DND-41 (cell line): ENCODE measurements at regions not wholly inside any gene's neighbourhood (a gene's known extent, or its start where the extent isn't known, plus 50 kb on each side); places are given as distances from the start of the nearest gene placed in this dataset.

Experiments
- ATAC-seq: fragments of 200-7000 bp; cut with Tn5 transposase; 3 replicates; pipeline ENCODE4 v1.9.1; 2021; ENCODE audit warnings: low read depth; ENCODE audit not compliant: insufficient read depth
- DNase-seq: peaks from one replicate; pipeline ENCODE4 v3.0.0-alpha.2; 2020
- H2AFZ ChIP-seq: 2 replicates; pipeline ENCODE4 v1.6.0; 2012; ENCODE audit warnings: low read depth, low read length
- H3K27ac ChIP-seq: 2 replicates; pipeline ENCODE4 v1.5.1; 2012; ENCODE audit warnings: low read length, inconsistent platforms
- H3K27me3 ChIP-seq: fragments of 200-600 bp; sonication (generic); 2 replicates; pipeline ENCODE4 v1.6.0; 2012; ENCODE audit warnings: low read length, mild to moderate bottlenecking, inconsistent platforms; ENCODE audit not compliant: insufficient read depth, poor library complexity
- H3K36me3 ChIP-seq: 2 replicates; pipeline ENCODE4 v1.5.1; 2012; ENCODE audit warnings: low read length, inconsistent platforms; ENCODE audit not compliant: insufficient read depth
- H3K4me1 ChIP-seq: 2 replicates; pipeline ENCODE4 v1.5.1; 2012; ENCODE audit warnings: mild to moderate bottlenecking, low read length; ENCODE audit not compliant: insufficient read depth
- H3K4me2 ChIP-seq: 2 replicates; pipeline ENCODE4 v1.6.0; 2012; ENCODE audit warnings: mild to moderate bottlenecking, moderate library complexity, low read length, inconsistent platforms; ENCODE audit not compliant: insufficient read depth
- H3K4me3 ChIP-seq, 2 experiments: fragments of 200-600 bp in 1 of 2; shearing (Covaris generic) in 1 of 2; 2 replicates each; pipeline ENCODE4 v1.5.1; 2012 to 2016; ENCODE audit warnings: inconsistent platforms in 2 of 2, low read length in 2 of 2, mild to moderate bottlenecking in 2 of 2, low read depth in 1 of 2, moderate library complexity in 1 of 2
- H3K79me2 ChIP-seq: 2 replicates; pipeline ENCODE4 v1.6.0; 2012; ENCODE audit warnings: low read length, inconsistent platforms; ENCODE audit not compliant: insufficient read depth
- H3K9ac ChIP-seq: 2 replicates; pipeline ENCODE4 v1.6.0; 2012; ENCODE audit warnings: low read depth, mild to moderate bottlenecking, inconsistent platforms, low read length, moderate library complexity
- H3K9me3 ChIP-seq: 2 replicates; pipeline ENCODE4 v1.5.1; 2012; ENCODE audit warnings: low read length, moderate library complexity, mild to moderate bottlenecking, inconsistent platforms; ENCODE audit not compliant: insufficient read depth, severe bottlenecking
- H4K20me1 ChIP-seq: 2 replicates; pipeline ENCODE4 v1.6.0; 2012; ENCODE audit warnings: low read length; ENCODE audit not compliant: insufficient read depth
- CTCF ChIP-seq: IDR thresholded peaks from 2 replicates; pipeline ENCODE4 v1.5.1; 2012; ENCODE audit warnings: borderline replicate concordance, low read length, moderate library complexity, mild to moderate bottlenecking; ENCODE audit not compliant: poor library complexity, severe bottlenecking; ENCODE audit errors: extremely low read depth
- EZH2 ChIP-seq: IDR thresholded peaks from 3 replicates; pipeline ENCODE4 v1.6.1; 2012; ENCODE audit warnings: borderline replicate concordance, low read depth, mild to moderate bottlenecking, moderate library complexity, low read length, inconsistent platforms; ENCODE audit not compliant: severe bottlenecking

- no peaks in the 10 kb centered on the region for H3K79me2 ChIP-seq
- no peak overlapping the region for H3K9ac ChIP-seq
- H3K4me1 ChIP-seq: no peaks in the 10 kb centered on the region
- no peak overlapping the region for H3K4me2 ChIP-seq
- ATAC-seq (no peak), DNase-seq (no peak)
- no peaks in the 10 kb centered on the region for H3K9me3 ChIP-seq
- no peak overlapping the region for H3K27ac ChIP-seq
- no peaks in the 10 kb centered on the region for H4K20me1 ChIP-seq
- H3K27me3 ChIP-seq: no peaks in the 10 kb centered on the region
- TF ChIP-seq EZH2: no peak
- TF ChIP-seq CTCF: no peak
- no peaks in the 10 kb centered on the region for H3K36me3 ChIP-seq
- H2AFZ ChIP-seq: no peak overlapping the region
- H3K4me3 ChIP-seq: no peak overlapping the region
Observed at GRCh38 chr12:17348311-17348710, 741.7 kb downstream of the RERGL start.

- TF ChIP-seq CTCF: no peak
- no peak for TF ChIP-seq EZH2
- Histone ChIP-seq H3K27ac (no peak overlapping the region), H3K36me3 (no peaks in the 10 kb centered on the region), H3K27me3 (no peaks in the 10 kb centered on the region), H2AFZ (no peak overlapping the region), H4K20me1 (no peaks in the 10 kb centered on the region), H3K9me3 (no peaks in the 10 kb centered on the region), H3K79me2 (no peaks in the 10 kb centered on the region), H3K4me2 (no peak overlapping the region), H3K4me3 (no peak overlapping the region), H3K9ac (no peak overlapping the region), H3K4me1 (no peaks in the 10 kb centered on the region)
- ATAC-seq (no peak), DNase-seq (no peak)
Observed at GRCh38 chr12:17344649-17345048, 738.7 kb upstream of the LMO3 start.

GRCh38 chr12:17342381-17342961 is 736.5 kb upstream of the LMO3 start:
- H3K4me2 ChIP-seq: no peak overlapping the region
- H3K79me2 ChIP-seq: no peaks in the 10 kb centered on the region
- no peaks in the 10 kb centered on the region for H3K27me3 ChIP-seq
- no peak overlapping the region for H3K4me3 ChIP-seq
- no peaks in the 10 kb centered on the region for H3K36me3 ChIP-seq
- H3K9me3 ChIP-seq: no peaks in the 10 kb centered on the region
- no peaks in the 10 kb centered on the region for H3K4me1 ChIP-seq
- H4K20me1 ChIP-seq: no peaks in the 10 kb centered on the region
- TF ChIP-seq EZH2 (no peak), CTCF (no peak)
- ATAC-seq: no peak
- H3K27ac ChIP-seq: no peak overlapping the region
- H3K9ac ChIP-seq: no peak overlapping the region
- no peak for DNase-seq
- no peak overlapping the region for H2AFZ ChIP-seq

- Histone ChIP-seq H4K20me1 (no peaks in the 10 kb centered on the region), H3K4me3 (no peak overlapping the region), H2AFZ (no peak overlapping the region), H3K27ac (no peak overlapping the region), H3K9ac (no peak overlapping the region), H3K36me3 (no peaks in the 10 kb centered on the region), H3K79me2 (no peaks in the 10 kb centered on the region), H3K9me3 (no peaks in the 10 kb centered on the region), H3K4me2 (no peak overlapping the region), H3K27me3 (no peaks in the 10 kb centered on the region), H3K4me1 (no peaks in the 10 kb centered on the region)
- DNase-seq (no peak), ATAC-seq (no peak)
- TF ChIP-seq CTCF (no peak), EZH2 (no peak)
Observed at GRCh38 chr12:17335487-17335886, 729.5 kb upstream of the LMO3 start.
